GM19035 (cell line): ENCODE measurements at regions not wholly inside any gene's neighbourhood (a gene's known extent, or its start where the extent isn't known, plus 50 kb on each side); places are given as distances from the start of the nearest gene placed in this dataset.

Experiments
- ATAC-seq: cut with Tn5 transposase; IDR thresholded peaks from one replicate; pipeline ENCODE4 v1.9.1; 2021; ENCODE audit not compliant: unreplicated experiment

DNA sequence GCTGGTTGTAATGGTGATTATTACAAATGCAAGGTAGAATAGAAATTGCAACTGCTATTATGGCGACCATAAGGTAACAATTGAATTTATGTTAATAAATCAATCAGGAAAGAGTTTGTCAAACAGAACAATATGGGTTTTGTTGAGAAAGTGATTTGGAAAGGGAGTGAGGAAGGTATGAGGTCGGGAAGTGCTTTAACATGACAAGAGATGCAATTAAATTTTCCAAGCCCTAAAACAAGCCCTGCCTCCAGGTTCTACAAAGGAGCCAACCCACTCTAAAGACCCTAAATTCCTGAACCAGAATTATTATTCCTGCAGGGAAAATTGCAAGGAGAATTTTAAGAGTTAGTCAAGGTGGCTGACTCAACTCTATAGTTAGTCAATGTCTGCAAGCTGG lies 363.7 kb downstream of the BMPER start:
- ATAC-seq: no peak

DNA sequence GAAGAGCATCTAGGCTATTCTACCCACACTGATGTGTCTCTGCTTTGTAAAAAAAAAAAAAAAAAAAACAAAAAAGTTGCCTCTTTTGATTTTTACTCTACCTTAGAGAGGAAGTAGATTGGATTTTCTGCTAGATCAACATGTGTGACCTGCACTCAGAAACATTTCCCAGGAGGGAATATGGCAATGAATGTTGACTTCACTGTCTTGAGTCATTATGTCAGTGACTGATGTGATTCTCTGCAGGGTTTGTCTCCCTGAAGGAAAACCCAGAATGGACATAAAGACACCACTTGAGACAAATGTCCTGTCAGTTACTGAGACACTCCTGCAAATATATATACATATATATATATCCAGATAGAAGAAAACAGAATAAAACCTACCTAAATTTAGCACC lies 370.3 kb downstream of the BMPER start:
- ATAC-seq: no peak

DNA sequence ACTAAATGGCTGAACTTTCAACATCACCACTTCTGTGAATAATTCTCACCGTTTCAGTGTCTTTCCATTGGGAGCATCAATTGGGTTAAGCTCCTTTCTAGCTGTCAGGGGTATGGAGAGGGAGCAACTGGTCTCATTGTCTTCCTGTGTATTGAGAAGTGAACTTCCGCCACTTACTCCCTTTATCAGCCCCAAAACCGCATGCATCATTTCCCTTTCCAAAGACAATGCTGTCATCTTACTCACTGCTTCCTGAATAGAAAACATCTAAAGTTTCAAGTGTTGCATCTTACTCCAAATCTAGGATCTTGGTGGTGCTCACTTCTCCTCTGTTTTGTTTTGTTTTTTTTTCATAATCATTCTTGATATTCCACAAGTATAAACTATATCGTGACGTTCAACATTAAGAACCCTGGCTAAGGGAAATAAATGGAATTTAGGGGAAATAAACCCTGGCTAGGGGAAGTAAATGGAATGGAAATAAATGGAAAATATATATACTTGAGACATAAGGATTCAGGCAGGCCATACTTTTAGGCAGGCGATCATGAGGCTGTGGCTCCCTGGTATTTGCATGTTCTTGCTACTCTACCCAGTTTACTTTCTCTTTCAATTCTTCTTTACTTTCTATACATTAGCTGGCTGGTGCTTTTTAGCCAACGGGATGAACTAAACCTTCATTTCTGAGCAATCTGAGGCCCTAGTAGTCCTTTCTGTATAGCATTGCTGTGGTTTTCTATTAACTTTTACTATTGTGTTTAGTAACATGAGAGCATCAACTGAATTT lies 371.9 kb downstream of the BMPER start:
- no peak for ATAC-seq

DNA sequence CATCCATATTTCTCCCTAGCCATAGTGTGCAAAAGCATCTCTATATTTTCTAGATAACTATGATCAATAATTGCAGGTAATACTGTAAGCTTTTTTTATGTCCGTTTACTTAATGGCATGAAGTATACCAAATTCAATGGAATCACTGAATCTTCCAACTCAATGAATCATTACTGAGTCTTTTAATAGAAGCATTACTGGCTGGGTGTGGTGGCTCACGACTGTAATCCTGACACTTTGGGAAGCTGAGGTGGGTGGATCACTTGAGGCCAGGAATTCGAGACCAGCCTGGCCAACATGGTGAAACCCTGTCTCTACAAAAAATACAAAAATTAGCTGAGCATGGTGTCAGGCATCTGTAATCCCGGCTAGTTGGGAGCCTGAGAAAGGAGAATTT lies 372.5 kb downstream of the BMPER start:
- ATAC-seq: no peak

DNA sequence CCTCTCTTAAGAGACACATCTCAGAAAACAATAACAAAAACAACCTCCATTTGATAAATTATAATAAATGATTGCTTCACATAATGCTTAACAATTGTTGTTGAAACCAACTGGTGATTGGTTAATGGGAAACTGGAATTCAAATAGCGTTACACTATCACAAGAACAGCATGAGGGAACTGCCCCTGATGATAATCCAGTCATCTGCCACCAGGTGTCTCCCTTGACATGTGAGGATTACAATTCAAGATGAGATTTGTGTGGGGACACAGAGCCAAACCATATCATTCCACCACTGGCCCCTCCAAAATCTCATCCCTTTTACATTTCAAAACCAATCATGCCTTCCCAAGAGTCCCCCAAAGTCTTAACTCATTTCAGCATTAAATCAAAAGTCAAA lies 375.9 kb downstream of the BMPER start:
- ATAC-seq: no peak

DNA sequence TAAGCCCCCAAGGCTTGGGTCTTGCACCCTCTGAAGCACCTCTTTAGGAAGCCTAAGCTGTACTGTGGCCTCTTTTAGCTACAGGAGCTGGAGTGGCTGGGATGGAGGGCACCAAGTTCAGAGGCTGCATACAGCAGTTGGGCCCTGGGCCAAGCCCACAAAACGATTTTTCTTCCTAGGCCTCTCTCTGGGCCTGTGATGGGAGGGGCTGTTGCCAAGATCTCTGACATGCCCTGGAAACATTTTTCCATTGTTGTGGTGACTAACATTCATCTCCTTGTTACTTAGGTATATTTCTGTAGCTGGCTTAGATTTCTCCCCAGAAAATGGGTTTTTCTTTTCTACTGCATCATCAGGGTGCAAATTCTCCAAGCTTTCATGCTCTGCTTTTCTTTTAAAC lies 375.7 kb upstream of the NPSR1 start:
- ATAC-seq: no peak

DNA sequence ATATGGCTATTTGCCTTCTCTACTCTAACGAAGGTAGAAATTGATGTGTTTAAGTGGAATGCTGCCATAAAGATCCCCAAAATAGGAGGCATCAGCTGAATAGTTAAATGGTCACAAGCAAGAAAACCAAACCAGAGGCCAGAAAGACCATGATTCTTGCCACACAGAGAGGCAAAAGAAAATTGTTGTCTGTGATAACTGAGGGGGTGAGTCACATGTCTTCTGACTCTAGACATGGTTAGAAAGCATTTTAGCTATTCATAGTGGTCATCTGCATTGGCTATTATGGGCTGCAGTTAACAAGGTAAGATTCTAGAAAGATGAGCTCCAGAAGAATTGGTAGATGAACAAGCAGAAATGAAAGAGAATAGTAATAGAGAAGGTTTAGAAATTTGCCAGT lies 361.4 kb upstream of the NPSR1 start:
- ATAC-seq: no peak

DNA sequence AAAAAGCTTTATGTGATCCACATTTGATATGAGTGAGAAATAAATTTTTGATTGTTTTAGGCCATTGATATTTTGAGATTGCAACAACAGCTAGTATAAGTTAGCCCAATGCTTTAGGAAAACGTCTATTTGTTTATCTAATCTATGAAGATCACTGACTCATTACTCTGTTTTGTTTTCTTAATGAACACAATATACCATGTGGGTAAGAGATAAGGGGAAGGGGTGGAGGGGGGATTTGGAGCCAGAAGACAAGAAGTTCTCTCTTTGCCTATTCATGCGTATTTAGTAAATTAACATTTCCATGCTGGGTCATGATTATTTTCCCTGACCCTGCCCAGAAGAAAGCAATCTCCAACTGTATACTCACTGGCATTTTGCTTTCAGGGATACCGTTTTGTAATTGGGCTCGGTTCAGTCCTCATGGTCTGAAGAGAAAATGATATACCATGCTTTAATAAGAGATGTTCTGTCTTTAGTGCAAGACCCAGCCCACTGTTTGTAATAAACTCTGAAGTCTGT lies 359.5 kb upstream of the NPSR1 start:
- ATAC-seq: no peak

DNA sequence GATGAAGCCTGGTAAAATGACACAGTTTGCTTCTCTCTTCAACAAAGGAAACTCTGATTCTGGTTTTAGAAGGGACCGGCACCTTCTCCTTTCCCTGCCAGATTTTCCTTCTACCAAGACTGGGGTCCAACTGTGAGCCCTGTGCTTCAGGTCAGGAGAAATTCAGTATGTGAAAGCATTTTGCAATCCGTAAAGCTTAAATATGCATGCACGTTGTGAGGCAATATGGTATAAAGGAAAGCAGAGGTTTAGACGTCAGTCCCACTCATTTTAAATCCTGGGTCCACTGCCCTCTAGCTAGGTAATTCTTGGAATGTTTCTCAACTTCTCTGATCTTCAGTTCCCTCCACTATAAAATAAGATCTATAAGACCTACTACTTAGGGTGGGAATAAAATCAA lies 359.0 kb upstream of the NPSR1 start:
- ATAC-seq: no peak

DNA sequence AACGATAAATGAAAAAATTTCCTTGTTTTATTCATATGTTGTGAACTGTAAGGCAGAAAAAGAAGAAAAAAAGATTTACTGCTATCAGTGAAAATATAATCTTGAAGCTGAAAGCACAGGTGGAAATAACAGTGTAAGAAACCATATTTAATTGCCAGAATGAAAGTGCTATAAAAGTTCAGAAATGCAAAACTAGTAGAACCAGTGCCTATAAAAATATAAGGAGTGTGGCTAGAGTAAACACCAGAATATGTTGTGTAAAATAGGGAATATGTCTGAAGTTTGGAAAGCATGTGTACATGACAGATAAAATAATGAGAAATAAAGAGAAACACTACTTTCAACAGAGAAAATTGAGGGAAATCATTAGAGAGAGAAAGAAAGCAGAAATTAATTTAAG lies 350.5 kb upstream of the NPSR1 start:
- ATAC-seq: no peak

DNA sequence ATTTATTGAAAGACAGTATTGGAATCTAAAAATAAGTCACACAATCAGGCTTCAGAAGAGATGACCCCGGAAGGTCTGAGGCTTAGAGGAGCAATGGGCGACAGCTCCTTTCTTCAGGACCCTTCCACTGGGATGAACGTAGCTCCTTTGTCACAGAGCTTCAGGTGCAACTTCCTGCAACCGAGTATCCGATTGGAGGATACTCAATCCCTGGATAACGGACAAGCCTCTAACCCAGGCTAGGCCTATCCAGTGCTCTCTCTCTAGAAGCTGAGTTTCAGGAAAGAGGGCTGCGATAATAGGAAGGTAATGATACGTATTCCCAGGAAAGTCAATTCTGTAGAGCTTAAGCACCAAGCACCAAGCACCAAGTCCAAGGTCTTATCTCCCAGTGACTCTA lies 349.4 kb upstream of the NPSR1 start:
- no peak for ATAC-seq

DNA sequence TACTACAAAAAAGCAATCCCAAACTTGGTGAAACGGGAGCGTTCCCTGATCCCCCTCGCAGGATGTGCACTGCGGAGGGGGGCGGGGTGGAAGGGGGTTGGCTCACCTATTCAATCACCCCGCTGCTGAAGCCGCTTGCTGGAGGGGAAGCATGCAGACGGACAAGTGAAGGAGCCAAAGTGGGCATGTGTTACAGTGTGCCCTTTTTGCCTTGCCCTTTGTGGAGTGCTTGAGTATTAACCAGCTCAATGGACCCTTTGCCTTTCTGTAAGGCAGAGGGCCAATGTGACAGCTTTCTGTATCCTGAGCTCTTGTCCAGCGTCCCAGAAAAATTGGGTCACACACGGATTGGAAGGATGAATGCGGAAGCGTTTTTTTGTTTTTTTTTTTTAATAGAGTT lies 348.9 kb upstream of the NPSR1 start:
- ATAC-seq: no peak

DNA sequence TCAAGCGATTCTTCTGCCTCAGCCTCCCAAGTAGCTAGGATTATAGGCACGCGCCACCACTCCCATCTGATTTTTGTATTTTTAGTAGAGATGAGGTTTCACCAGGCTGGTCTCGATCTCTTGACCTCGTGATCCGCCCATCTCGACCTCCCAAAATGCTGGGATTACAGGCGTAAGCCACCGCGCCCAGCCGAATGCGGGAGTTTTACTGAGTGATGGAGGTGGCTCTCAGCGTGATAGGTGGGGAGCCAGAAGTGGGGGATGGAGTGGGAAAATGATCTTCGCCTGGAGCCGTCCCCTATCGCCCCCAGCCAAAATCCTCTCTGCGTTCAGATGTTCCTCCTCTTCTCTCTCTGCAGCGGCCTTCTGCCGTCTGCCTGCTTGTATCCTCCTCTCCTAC lies 348.4 kb upstream of the NPSR1 start:
- ATAC-seq: no peak

DNA sequence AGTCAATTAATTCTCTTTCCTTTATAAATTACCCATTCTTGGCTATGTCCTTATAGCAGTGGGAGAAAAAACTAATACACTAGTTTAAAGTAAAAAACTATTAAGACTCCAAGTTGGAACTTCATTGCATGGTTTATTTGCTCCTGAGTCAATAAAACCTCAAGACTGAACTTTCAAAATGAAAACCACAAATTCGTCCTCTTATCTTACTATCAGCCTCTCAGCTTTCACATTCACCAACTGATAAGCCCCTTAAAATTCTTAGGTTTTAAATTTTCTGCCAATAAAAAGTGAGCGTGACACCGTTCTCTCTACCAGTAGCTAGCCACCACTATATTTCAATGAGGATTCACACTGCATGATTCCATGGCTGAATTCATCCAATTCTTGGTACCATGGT lies 346.4 kb upstream of the NPSR1 start:
- no peak for ATAC-seq

DNA sequence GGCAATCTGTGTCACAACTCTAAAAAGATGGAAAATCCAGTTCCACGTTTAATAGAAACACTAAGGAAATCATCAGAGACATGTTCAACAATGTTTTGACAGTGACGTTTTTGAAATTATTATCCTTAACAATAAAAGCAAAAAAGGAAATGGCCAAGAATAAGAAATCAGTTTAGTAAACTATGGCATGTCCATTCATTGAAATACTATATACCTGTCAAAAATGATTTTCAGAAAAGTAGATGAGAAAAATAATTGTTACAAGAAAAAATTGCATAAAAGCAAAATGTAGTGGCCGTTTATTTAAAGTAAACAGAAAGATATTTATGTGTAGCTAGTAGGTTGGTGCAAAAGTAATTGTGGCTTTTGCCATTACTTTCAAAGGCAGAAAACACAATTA lies 345.4 kb upstream of the NPSR1 start:
- no peak for ATAC-seq

DNA sequence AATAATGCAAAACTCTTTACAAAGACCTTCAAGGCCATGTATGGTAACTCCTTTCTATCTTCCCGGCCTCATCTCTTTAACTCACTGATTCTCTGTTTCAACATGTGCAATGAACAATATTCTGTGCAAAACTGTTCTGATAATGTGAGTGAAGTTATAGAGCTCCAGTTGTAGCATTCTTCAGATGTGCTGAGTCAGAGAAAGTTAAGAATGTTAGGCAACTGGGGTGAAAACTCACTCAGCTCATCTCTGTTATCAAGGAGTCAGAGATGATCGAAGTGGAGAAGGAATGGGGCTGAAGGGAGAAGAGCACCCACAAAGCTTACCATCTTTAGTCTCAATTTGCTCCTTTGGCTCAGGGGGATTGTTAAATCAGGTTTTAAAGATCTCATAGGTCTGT lies 344.7 kb upstream of the NPSR1 start:
- ATAC-seq: no peak

DNA sequence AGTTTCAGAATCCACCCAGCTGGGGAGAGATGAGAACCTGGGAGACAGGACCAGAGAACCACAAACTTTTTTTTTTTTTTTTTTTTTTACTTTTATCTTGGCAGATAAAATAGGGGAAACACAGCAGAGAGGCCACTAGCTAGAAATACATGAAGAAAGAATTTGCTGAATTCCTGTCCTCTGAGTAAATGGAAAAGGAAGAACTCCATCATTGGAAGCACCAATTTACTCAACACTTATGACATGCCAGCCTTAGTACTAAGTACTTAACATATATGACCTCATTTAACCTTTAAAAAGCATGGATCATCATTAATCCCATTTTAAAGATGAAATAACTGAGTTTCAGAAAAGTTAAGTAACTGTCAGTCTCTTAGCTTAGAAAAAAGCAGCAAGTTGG lies 343.0 kb upstream of the NPSR1 start:
- ATAC-seq: no peak

DNA sequence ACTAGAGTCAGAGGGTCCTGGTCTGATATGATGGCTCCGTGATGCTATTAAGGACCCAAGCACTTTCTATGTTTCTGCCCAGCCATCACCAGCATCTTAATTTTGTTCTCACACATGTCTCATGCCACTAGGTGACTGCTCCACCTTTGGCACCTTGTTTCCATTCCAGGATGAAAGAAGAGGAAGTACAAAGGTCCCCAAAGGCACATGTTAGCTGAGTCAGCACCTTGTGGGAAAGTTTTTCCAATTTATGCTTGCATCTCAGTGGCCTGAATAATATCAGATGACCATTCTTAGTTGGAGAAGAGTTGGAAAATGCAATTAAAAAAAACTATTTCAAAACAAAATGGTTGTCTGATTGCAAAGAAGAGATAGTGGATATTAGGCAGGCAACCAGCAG lies 341.0 kb upstream of the NPSR1 start:
- ATAC-seq: no peak

DNA sequence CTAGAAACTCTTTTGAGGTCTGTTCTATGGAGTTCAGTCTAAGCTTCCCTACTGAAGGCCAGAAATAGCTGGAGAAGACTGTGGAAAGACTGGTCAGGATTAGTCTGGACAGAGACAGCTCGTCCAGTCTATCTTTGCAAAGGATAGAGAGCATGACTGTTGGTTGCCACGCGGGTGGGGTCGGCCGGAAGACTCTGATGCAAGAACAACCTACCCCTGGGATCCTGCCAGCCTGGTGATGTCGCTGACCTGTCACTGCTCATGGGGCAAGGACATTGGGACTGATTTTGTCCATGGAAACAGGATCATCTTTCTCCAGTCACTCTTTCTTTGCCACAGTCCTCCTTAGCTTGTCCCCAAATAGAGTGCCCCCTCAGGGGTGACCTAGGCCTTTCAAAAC lies 337.6 kb upstream of the NPSR1 start:
- no peak for ATAC-seq

DNA sequence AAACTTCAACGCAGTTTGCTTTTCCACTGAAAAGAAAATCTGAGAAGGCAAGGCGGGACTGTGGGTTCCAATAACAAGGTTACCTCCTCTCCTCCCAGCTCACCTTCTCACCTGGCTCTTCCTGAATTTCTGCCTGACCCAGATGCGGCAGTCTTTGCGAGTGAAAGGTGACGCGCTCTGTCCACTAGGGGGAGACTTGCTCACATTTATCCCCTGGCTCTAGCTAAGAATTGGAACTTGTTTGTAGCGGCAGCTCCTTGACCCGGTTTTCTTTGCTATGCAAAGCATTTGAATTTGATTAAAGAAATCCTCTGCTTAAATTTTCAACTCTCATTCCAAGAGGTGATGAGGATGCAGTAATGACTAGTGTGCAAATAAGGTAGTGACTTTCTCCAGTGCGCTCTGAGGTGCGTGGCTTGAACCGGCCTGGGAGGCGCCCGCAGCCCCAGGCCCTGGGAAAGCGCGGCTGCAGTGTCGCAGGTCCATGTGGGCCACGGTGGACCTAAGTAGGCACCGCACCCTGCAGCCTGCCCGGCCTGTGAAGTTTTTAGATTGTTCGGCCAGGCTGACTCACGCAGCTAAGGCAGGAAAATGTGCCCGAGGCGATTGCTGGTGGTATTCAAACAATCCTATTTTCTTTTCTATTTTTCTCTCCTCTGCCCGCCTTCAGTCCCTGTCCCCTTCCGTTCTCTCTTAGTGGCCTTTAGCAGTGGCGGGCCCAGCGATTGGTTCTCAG lies 336.9 kb upstream of the NPSR1 start:
- peak; percentile 96 for ATAC-seq

DNA sequence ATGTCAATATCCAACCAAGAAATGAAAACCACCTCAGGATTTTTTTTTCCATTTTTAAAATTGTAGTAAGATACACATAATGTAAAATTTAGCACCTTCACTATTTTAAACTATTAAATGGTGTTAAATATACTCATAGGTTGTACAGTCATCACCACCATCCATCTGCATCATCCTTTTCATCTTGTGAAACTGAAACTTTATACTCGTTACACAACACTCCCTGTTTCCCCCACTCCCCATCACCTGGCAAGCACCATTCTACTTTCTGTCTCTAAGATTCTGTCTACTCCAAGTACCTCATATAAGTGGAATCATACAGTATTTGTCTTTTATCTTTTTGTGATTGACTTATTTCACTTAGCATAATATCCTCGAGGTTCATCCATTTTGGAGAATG lies 335.2 kb upstream of the NPSR1 start:
- ATAC-seq: no peak

DNA sequence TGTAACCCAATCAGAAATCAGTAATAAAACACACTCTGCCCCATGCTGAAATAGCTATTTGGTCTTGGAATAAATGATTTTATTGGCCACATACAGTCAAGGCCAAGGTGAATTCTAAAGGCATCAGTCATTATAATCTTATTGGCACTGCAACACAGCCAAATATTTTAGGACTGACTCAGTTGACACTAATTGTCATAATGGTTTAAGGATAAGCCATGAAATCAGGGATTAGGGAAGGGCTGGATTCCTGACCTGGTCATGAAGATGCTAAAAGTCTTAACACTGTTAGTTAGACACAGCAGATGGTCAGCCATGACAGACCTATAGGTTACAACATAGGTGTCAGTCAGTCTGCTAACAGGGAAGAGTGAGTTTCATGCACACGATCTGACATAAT lies 330.3 kb upstream of the NPSR1 start:
- ATAC-seq: no peak

DNA sequence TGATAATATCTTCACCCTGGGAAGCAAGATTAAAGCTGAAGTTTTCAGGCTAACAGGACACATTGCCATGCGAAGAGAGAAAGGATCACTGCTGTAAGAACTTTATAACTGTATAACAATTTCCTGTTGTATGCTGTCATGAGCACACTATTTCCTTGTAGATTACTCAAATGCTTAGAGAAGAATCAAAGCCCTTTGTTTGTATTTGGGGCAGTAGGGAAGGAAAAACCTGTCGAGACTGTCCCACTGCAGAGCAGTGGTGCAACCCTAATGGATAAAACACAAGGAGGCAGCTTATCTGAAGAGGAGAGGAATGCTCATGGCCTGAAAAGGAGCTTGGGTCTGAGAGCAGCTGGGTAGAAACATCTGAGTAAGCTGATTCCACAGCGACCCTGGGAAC lies 327.7 kb upstream of the NPSR1 start:
- ATAC-seq: no peak
